ENCODE measurements at regions not wholly inside any gene's neighbourhood (a gene's known extent, or its start where the extent isn't known, plus 50 kb on each side); places are given as distances from the start of the nearest gene placed in this dataset.

GRCh38 chr5:104815212-104815611 is 1252.6 kb upstream of the NUDT12 start:
- TF ChIP-seq POLR2AphosphoS5 (IDR thresholded peaks at IDR 0.05; ENCODE audit: low read depth, low read length): no peak
- no peak for TF ChIP-seq SIN3A (IDR thresholded peaks at IDR 0.05; ENCODE audit: borderline replicate concordance, insufficient read depth, low read length)
- TF ChIP-seq REST (IDR thresholded peaks at IDR 0.05; ENCODE audit: insufficient read depth in 1 of 2, low read depth in 2 of 2, low read length in 2 of 2): no peak

Data from PFSK-1 (cell line).